GM12801 (cell line): ENCODE measurements at regions not wholly inside any gene's neighbourhood (a gene's known extent, or its start where the extent isn't known, plus 50 kb on each side); places are given as distances from the start of the nearest gene placed in this dataset.

ENCODE experiments used
- CTCF ChIP-seq: IDR thresholded peaks from one replicate; pipeline ENCODE4 v1.5.1; 2011; ENCODE audit warnings: control low read depth; ENCODE audit not compliant: insufficient read length; ENCODE audit errors: extremely low read depth

- no peak for TF ChIP-seq CTCF
These were observed 141.9 kb downstream of the ZIC5 start for GRCh38 chr13:99829593-99830239.

GRCh38 chr13:99829161-99829560 lies 142.4 kb downstream of the ZIC5 start:
- no peak for TF ChIP-seq CTCF

GRCh38 chr13:99828735-99829134 lies 142.8 kb downstream of the ZIC5 start:
- no peak for TF ChIP-seq CTCF

GRCh38 chr13:99828123-99828522 lies 143.4 kb downstream of the ZIC5 start:
- no peak for TF ChIP-seq CTCF

- no peak for TF ChIP-seq CTCF
These were observed 144.4 kb downstream of the ZIC5 start for GRCh38 chr13:99827011-99827772.

- TF ChIP-seq CTCF, result no peak
These were observed 147.6 kb downstream of the ZIC5 start for GRCh38 chr13:99823961-99824360.

GRCh38 chr13:99822820-99823219 lies 148.7 kb downstream of the ZIC5 start:
- TF ChIP-seq CTCF, result no peak
